GM18868 (cell line): ENCODE measurements at regions not wholly inside any gene's neighbourhood (a gene's known extent, or its start where the extent isn't known, plus 50 kb on each side); places are given as distances from the start of the nearest gene placed in this dataset.

Experiments used
- ATAC-seq: cut with Tn5 transposase; IDR thresholded peaks from one replicate; pipeline ENCODE4 v1.9.1; 2021; ENCODE audit warnings: mild to moderate bottlenecking, moderate library complexity; ENCODE audit not compliant: unreplicated experiment

- no peak for ATAC-seq
Observed at GRCh38 chr2:140064243-140064642, 1284.1 kb upstream of the NXPH2 start.

- no peak for ATAC-seq
Observed at GRCh38 chr2:140063356-140063755, 1283.2 kb upstream of the NXPH2 start.

- ATAC-seq: no peak
Observed at GRCh38 chr2:140061240-140061639, 1281.0 kb upstream of the NXPH2 start.

- no peak for ATAC-seq
Observed at GRCh38 chr2:140057928-140058327, 1277.7 kb upstream of the NXPH2 start.

GRCh38 chr2:140041811-140042210 lies 1261.6 kb upstream of the NXPH2 start:
- ATAC-seq: no peak

- ATAC-seq: no peak
Observed at GRCh38 chr2:140041239-140041638, 1261.0 kb upstream of the NXPH2 start.

- no peak for ATAC-seq
Observed at GRCh38 chr2:140033638-140034037, 1253.4 kb upstream of the NXPH2 start.

GRCh38 chr2:140027966-140028365 lies 1247.8 kb upstream of the NXPH2 start:
- no peak for ATAC-seq

GRCh38 chr2:140027320-140027719 lies 1247.1 kb upstream of the NXPH2 start:
- no peak for ATAC-seq

- ATAC-seq: no peak
Observed at GRCh38 chr2:140023291-140023690, 1243.1 kb upstream of the NXPH2 start.

- ATAC-seq: no peak
Observed at GRCh38 chr2:140018541-140018940, 1238.4 kb upstream of the NXPH2 start.

GRCh38 chr2:140014204-140014546 lies 1234.0 kb upstream of the NXPH2 start:
- ATAC-seq: no peak

- no peak for ATAC-seq
Observed at GRCh38 chr2:140013545-140014203, 1233.5 kb upstream of the NXPH2 start.

GRCh38 chr2:140011287-140011686 lies 1231.1 kb upstream of the NXPH2 start:
- ATAC-seq: no peak

GRCh38 chr2:140002110-140002509 lies 1221.9 kb upstream of the NXPH2 start:
- ATAC-seq: no peak

GRCh38 chr2:139992711-139993345 lies 1212.6 kb upstream of the NXPH2 start:
- no peak for ATAC-seq

GRCh38 chr2:139992078-139992477 lies 1211.9 kb upstream of the NXPH2 start:
- ATAC-seq: no peak

GRCh38 chr2:139990646-139991335 lies 1210.6 kb upstream of the NXPH2 start:
- no peak for ATAC-seq

GRCh38 chr2:139969323-139969722 lies 1189.1 kb upstream of the NXPH2 start:
- ATAC-seq: no peak

GRCh38 chr2:139968588-139968987 lies 1188.4 kb upstream of the NXPH2 start:
- ATAC-seq: no peak

GRCh38 chr2:139967665-139968064 lies 1187.5 kb upstream of the NXPH2 start:
- no peak for ATAC-seq

GRCh38 chr2:139964721-139965440 lies 1184.7 kb upstream of the NXPH2 start:
- ATAC-seq: no peak
